NCI-H2227 (cell line): ENCODE measurements at regions not wholly inside any gene's neighbourhood (a gene's known extent, or its start where the extent isn't known, plus 50 kb on each side); places are given as distances from the start of the nearest gene placed in this dataset.
"Not testable (repeated sequence)": the region's sequence is repeated elsewhere in the genome, so short reads cannot be mapped to it uniquely, and the experiment has no call there.

Experiments
- DNase-seq: peaks from one replicate; lab custom pipeline; 2025; ENCODE audit not compliant: unreplicated experiment; lab: John Stamatoyannopoulos, UW

GRCh38 chr16:29202642-29203041 is 203.9 kb downstream of the NPIPB11 start:
- DNase-seq, result peak; percentile 20

- DNase-seq, result not testable (repeated sequence)
Observed at GRCh38 chr16:29202025-29202632, 204.4 kb downstream of the NPIPB11 start.

- not testable (repeated sequence) for DNase-seq
Observed at GRCh38 chr16:29201296-29202024, 205.1 kb downstream of the NPIPB11 start.

GRCh38 chr16:29200681-29201080 is 205.8 kb downstream of the NPIPB11 start:
- DNase-seq, result not testable (repeated sequence)

GRCh38 chr16:29200135-29200601 is 206.3 kb downstream of the NPIPB11 start:
- not testable (repeated sequence) for DNase-seq

GRCh38 chr16:29199626-29200025 is 206.9 kb downstream of the NPIPB11 start:
- DNase-seq, result not testable (repeated sequence)

GRCh38 chr16:29198731-29199521 is 207.6 kb downstream of the NPIPB11 start:
- DNase-seq, result no peak

GRCh38 chr16:29198231-29198630 is 208.3 kb downstream of the NPIPB11 start:
- DNase-seq, result no peak

- DNase-seq, result not testable (repeated sequence)
Observed at GRCh38 chr16:29197494-29198100, 208.9 kb downstream of the NPIPB11 start.

- not testable (repeated sequence) for DNase-seq
Observed at GRCh38 chr16:29196746-29197145, 209.8 kb downstream of the NPIPB11 start.

- not testable (repeated sequence) for DNase-seq
Observed at GRCh38 chr16:29195116-29195872, 210.4 kb downstream of the LAT start.

- DNase-seq, result not testable (repeated sequence)
Observed at GRCh38 chr16:29194185-29194844, 209.5 kb downstream of the LAT start.

- not testable (repeated sequence) for DNase-seq
Observed at GRCh38 chr16:29193634-29194033, 208.8 kb downstream of the LAT start.

- not testable (repeated sequence) for DNase-seq
Observed at GRCh38 chr16:29193248-29193574, 208.4 kb downstream of the LAT start.

GRCh38 chr16:29192329-29193247 is 207.7 kb downstream of the LAT start:
- DNase-seq, result no peak

GRCh38 chr16:29191636-29192180 is 206.9 kb downstream of the LAT start:
- DNase-seq, result not testable (repeated sequence)

GRCh38 chr16:29190553-29191431 is 205.9 kb downstream of the LAT start:
- DNase-seq, result peak; percentile 12

GRCh38 chr16:29188806-29189205 is 204.0 kb downstream of the LAT start:
- not testable (repeated sequence) for DNase-seq
